MCF 10A (cell line): ENCODE measurements at regions not wholly inside any gene's neighbourhood (a gene's known extent, or its start where the extent isn't known, plus 50 kb on each side); places are given as distances from the start of the nearest gene placed in this dataset.

Experiments
- BruUV-seq: library from RNA; stranded (reverse); fragments of 400-500 nt; replicated peaks from 2 replicates; lab custom pipeline; 2021; lab: Mats Ljungman, UMichigan
- CTCF ChIA-PET: fragments of 300-600 bp; sonication (Branson Sonifier 250); formaldehyde crosslinking; extraction: SDS; loops from one replicate; lab custom pipeline; 2021; ENCODE audit warnings: antibody characterized with exemption, inconsistent platforms; lab: Yijun Ruan, JAX
- POLR2A ChIA-PET: fragments of 300-600, 350-650 bp; sonication (Branson Sonifier 250); formaldehyde crosslinking; extraction: SDS; loops from one replicate; lab custom pipeline; 2020; ENCODE audit warnings: antibody characterized with exemption, inconsistent platforms; lab: Yijun Ruan, JAX
- DNase-seq: peaks from one replicate; pipeline ENCODE4 v3.0.0-alpha.2; 2018; ENCODE audit not compliant: unreplicated experiment
- H3K27ac Mint-ChIP-seq: one replicate; pipeline ENCODE4 v1.8.0; 2022; ENCODE audit warnings: mild to moderate bottlenecking, low read depth, mixed read lengths; ENCODE audit not compliant: unreplicated experiment
- H3K27me3 Mint-ChIP-seq: one replicate; pipeline ENCODE4 v1.8.0; 2022; ENCODE audit warnings: mixed read lengths; ENCODE audit not compliant: insufficient read depth, unreplicated experiment
- H3K36me3 Mint-ChIP-seq: one replicate; pipeline ENCODE4 v1.8.0; 2022; ENCODE audit warnings: mild to moderate bottlenecking, moderate library complexity, mixed read lengths; ENCODE audit not compliant: insufficient read depth, unreplicated experiment
- H3K4me1 Mint-ChIP-seq: one replicate; pipeline ENCODE4 v1.8.0; 2022; ENCODE audit warnings: mixed read lengths; ENCODE audit not compliant: insufficient read depth, unreplicated experiment
- H3K4me3 Mint-ChIP-seq: one replicate; pipeline ENCODE4 v1.8.0; 2022; ENCODE audit warnings: mild to moderate bottlenecking, moderate library complexity, mixed read lengths; ENCODE audit not compliant: unreplicated experiment
- H3K9me3 Mint-ChIP-seq: one replicate; pipeline ENCODE4 v1.8.0; 2022; ENCODE audit warnings: mixed read lengths; ENCODE audit not compliant: unreplicated experiment
- intact Hi-C: fragments of 100-400 bp; cut with micrococcal nuclease; formaldehyde crosslinking; loops from 2 replicates; pipeline ENCODE4 v1.14.1; 2022
- TF ChIP-seq, protein P1 (sequence below): fragments of 200-600 bp; IDR thresholded peaks from one replicate; pipeline ENCODE4 v1.8.0; 2022; ENCODE audit warnings: antibody characterized with exemption, mild to moderate bottlenecking; ENCODE audit not compliant: unreplicated experiment

DNA sequence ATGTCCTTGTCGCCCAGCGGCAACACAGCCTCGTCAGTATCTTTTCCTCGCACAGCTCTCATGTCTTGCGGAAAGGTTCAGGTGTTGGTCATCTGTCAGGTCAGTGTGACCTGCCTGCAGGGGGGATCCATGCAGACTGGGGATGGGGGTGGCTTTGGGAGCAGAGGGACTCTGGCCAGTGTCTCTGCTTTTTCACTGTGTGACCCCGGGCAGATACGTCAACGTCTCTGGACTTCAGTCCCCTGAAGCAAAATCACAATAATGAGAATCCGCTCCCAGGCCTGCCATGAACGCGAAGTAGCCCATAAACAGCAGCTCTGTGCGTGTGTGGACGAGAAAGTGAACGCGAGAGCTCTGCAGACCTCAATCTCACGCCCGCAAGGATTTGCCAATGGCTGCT is 75.7 kb upstream of the FCN1 start:
- Mint-ChIP-seq H3K9me3 (no peaks in the 10 kb centered on the region), H3K27ac (no peak overlapping the region), H3K36me3 (no peaks in the 10 kb centered on the region), H3K27me3 (peaks cover 14% of the 10 kb centered on the region), H3K4me3 (no peak overlapping the region), H3K4me1 (no peaks in the 10 kb centered on the region)
- POLR2A ChIA-PET: no interaction called here
- no peak for DNase-seq
- intact Hi-C loops: no loop called here
- no TSS peak for BruUV-seq
- CTCF ChIA-PET: interaction anchor here (0.6 kb wide), 1 partner anchor 222 kb away, joined by 3 read pairs; no protein-coding TSS in a partner anchor
- TF ChIP-seq, protein P1, sequence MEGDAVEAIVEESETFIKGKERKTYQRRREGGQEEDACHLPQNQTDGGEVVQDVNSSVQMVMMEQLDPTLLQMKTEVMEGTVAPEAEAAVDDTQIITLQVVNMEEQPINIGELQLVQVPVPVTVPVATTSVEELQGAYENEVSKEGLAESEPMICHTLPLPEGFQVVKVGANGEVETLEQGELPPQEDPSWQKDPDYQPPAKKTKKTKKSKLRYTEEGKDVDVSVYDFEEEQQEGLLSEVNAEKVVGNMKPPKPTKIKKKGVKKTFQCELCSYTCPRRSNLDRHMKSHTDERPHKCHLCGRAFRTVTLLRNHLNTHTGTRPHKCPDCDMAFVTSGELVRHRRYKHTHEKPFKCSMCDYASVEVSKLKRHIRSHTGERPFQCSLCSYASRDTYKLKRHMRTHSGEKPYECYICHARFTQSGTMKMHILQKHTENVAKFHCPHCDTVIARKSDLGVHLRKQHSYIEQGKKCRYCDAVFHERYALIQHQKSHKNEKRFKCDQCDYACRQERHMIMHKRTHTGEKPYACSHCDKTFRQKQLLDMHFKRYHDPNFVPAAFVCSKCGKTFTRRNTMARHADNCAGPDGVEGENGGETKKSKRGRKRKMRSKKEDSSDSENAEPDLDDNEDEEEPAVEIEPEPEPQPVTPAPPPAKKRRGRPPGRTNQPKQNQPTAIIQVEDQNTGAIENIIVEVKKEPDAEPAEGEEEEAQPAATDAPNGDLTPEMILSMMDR: no peak

DNA sequence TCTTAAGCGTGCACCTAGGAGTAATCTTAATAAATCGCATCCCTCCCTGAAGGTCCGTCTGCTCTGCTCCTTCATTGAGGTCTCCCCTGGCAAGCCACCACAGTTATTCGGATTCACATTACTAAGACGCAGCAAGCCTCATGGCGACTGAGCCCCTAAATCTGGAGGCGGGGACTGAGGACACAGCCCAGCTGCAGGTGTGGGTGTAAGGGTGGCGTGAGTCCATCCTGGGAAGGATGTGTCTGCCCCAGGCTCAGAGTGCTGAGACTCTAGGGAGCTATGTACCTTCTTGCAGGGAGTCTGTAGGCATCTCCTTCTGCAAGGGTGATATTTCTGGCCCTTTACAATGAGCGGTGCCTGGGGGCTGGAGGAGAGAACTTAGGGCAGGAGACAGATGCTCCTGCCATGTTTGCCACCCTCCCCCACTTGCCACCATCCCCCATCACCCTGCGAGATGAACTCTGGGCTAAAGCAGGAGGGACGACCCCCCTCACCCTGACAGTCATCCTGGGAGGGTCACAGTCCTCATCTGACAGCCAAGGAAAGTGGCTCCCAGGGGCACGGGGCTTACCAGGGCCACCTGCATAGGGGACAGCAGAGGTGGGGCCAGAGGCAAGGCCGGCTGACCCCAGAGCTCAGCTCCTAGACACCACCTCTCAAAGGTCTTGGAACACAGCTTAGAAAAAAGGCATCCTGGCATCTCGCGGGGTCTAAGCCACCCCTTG is 76.4 kb upstream of the FCN1 start:
- TF ChIP-seq, protein P1: no peak
- Mint-ChIP-seq H3K9me3 (no peaks in the 10 kb centered on the region), H3K27me3 (peaks cover 14% of the 10 kb centered on the region), H3K36me3 (no peaks in the 10 kb centered on the region), H3K4me1 (no peaks in the 10 kb centered on the region), H3K4me3 (no peak overlapping the region), H3K27ac (no peak overlapping the region)
- CTCF ChIA-PET: interaction anchor here (0.5 to 0.6 kb wide), 2 partner anchors 208 to 223 kb away, joined by 3 read pairs; no protein-coding TSS in a partner anchor
- BruUV-seq: no TSS peak
- no peak for DNase-seq
- intact Hi-C loops: no loop called here
- POLR2A ChIA-PET: no interaction called here

DNA sequence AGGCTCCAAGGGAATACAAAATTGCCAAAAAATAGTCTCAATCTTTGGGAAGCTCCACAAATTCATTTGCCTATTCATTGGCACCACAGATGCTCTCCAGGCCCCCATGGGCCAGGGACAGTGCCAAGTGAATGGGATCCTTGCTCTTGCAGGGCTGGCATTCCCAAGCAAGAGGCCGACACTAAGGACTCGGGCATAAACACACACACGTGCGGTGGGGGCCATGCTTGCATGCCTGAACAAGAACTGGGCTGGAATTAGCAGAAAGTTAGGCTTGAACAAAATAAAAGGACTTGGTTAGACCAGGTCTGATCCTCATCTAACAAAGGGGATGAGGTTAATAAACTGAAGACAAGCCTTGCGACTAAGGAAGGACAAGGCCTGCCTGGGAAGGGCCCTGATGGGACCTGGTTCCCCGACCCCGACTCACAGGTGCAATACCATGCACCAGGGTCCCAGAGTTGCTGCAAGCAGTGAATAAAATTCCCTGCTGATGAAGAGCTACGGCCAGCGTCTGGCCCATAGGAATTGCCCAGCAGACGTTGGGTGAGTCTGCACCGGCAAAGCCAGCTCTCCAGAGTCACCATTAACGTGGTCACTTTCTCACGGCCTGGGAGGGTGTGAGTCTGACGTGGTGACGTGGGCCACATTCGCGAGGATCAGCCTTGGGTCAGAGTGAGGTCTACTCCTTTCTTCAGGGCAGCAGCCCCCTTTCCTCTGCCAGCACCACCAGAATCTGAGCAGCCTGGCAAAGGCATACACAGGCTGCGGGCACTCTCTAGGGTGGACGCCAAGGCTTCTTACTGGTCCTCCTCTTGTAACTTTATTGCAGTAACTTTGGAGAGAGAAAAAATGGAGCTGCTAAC is 77.4 kb upstream of the FCN1 start:
- intact Hi-C loops: no loop called here
- DNase-seq: no peak
- CTCF ChIA-PET: no interaction called here

More for the DNA sequence above, 77.4 kb upstream of the FCN1 start:
- H3K9me3 Mint-ChIP-seq: no peaks in the 10 kb centered on the region
- H3K27ac Mint-ChIP-seq: no peak overlapping the region
- no peaks in the 10 kb centered on the region for H3K4me1 Mint-ChIP-seq
- H3K4me3 Mint-ChIP-seq: no peak overlapping the region
- no TSS peak for BruUV-seq
- H3K27me3 Mint-ChIP-seq: peaks cover 14% of the 10 kb centered on the region
- no peaks in the 10 kb centered on the region for H3K36me3 Mint-ChIP-seq
- TF ChIP-seq, protein P1: no peak
- POLR2A ChIA-PET: interaction anchor here (0.6 kb wide), 1 partner anchor 48 kb away, joined by 3 read pairs; no protein-coding TSS in a partner anchor
